ENCODE measurements at regions not wholly inside any gene's neighbourhood (a gene's known extent, or its start where the extent isn't known, plus 50 kb on each side); places are given as distances from the start of the nearest gene placed in this dataset.
A peak's percentile ranks its signal among the peaks of the same experiment; 100 is the strongest.

GRCh38 chr3:73710340-73710739, 85.6 kb upstream of the PDZRN3 start:
- Histone ChIP-seq H3K27me3 (no peaks in the 10 kb centered on the region), H3K4me3 (no peak overlapping the region), H3K27ac (peak overlapping the region in 3 of 4 donors; percentile 5 to 68 (median 66)), H3K36me3 (no peaks in the 10 kb centered on the region), H3K4me1 (peaks cover 0 to 18% (median 3%) of the 10 kb centered on the region in 3 donors), H3K9me3 (no peaks in the 10 kb centered on the region)
- no peak for TF ChIP-seq POLR2A (IDR thresholded peaks at IDR 0.05)
- TF ChIP-seq CTCF (IDR thresholded peaks at IDR 0.05) = no peak
- intact Hi-C loops (cut with DNase I) = loop anchor here (10.0 kb wide), 1 partner anchor 86 kb away; the partner anchor contains the start of gene PDZRN3
- no peak for DNase-seq
- WGBS, 2 donors = 25 to 47% methylated on average over 1 of the region's 1 CpG

- DNase-seq = no peak
- TF ChIP-seq CTCF (IDR thresholded peaks at IDR 0.05) (no peak), POLR2A (IDR thresholded peaks at IDR 0.05) (no peak)
- 67 to 88% methylated on average over 1 of the region's 1 CpG for WGBS, 2 donors
- no peaks in the 10 kb centered on the region for H3K9me3 ChIP-seq
- H3K36me3 ChIP-seq = no peaks in the 10 kb centered on the region
- no peaks in the 10 kb centered on the region for H3K27me3 ChIP-seq
- H3K4me1 ChIP-seq = peaks cover 0 to 21% (median 4%) of the 10 kb centered on the region in 3 donors
- intact Hi-C loops (cut with DNase I) = loop anchor here (10.0 kb wide), 1 partner anchor 85 kb away; the partner anchor contains the start of gene PDZRN3
- H3K27ac ChIP-seq = peak overlapping the region in 2 of 4 donors; percentile 66 to 68
- H3K4me3 ChIP-seq = no peak overlapping the region
Observed at GRCh38 chr3:73709712-73710111, 85.0 kb upstream of the PDZRN3 start.

GRCh38 chr3:73708956-73709355, 84.2 kb upstream of the PDZRN3 start:
- H3K9me3 ChIP-seq = no peaks in the 10 kb centered on the region
- no peaks in the 10 kb centered on the region for H3K36me3 ChIP-seq
- WGBS, 2 donors = 70 to 73% methylated on average over 2 of the region's 2 CpGs
- no peaks in the 10 kb centered on the region for H3K27me3 ChIP-seq
- H3K27ac ChIP-seq = peak overlapping the region in 2 of 4 donors; percentile 66 to 68
- H3K4me3 ChIP-seq = no peak overlapping the region
- intact Hi-C loops (cut with DNase I) = no loop called here
- H3K4me1 ChIP-seq = peaks cover 0 to 27% (median 9%) of the 10 kb centered on the region in 3 donors
- TF ChIP-seq POLR2A (IDR thresholded peaks at IDR 0.05) (no peak), CTCF (IDR thresholded peaks at IDR 0.05) (no peak)
- no peak for DNase-seq

DNA sequence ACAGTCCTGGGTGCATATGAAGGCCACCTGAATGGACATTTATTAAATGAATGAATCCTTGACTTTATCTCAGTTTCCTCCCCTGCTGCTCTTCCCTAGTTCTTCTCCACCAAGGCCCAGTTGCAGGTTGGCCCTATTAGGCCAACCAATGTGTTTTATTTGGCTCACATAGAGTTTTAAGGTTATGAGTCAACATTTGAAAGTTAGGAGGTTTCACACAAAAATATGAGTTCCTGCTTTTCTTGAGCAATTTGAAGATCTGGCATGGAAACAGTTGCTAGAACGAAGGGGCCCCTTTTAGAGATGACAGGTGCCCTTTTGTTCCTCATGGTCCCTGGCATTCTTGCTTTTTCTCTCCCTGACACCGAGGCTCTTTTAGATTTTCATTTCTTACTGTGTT, 83.0 kb upstream of the PDZRN3 start:
- no peaks in the 10 kb centered on the region for H3K27me3 ChIP-seq
- no peak overlapping the region for H3K27ac ChIP-seq
- no peak overlapping the region for H3K4me3 ChIP-seq
- no peak for TF ChIP-seq POLR2A (IDR thresholded peaks at IDR 0.05)
- no peak for TF ChIP-seq CTCF (IDR thresholded peaks at IDR 0.05)
- intact Hi-C loops (cut with DNase I) = no loop called here
- no peaks in the 10 kb centered on the region for H3K36me3 ChIP-seq
- H3K4me1 ChIP-seq = peaks cover 0 to 27% (median 9%) of the 10 kb centered on the region in 3 donors
- no peak for DNase-seq
- no peaks in the 10 kb centered on the region for H3K9me3 ChIP-seq
- 66 to 69% methylated on average over 2 of the region's 2 CpGs for WGBS, 2 donors

DNA sequence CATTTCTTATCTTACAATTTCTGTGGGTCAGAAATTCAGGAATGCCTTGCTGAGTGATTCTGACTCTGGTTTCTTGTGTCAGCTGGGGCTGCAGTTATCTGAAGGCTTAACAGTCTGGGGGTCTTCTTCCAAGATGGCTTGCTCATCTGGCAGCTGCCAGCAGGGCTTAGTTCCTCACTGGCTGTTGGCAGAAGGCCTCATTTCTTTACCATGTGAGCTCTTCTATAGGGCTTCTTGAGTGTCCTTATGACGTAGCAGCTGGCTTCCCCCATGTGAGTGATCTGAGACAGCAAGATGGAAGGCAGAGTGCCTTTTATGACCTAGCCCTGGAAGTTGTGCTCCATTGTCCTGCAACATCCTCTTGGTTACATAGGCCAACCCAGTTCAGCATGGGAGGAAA, 82.0 kb upstream of the PDZRN3 start:
- no peak overlapping the region for H3K4me3 ChIP-seq
- no peak for DNase-seq
- TF ChIP-seq POLR2A (IDR thresholded peaks at IDR 0.05) (no peak), CTCF (IDR thresholded peaks at IDR 0.05) (no peak)
- peaks cover 0 to 27% (median 9%) of the 10 kb centered on the region in 3 donors for H3K4me1 ChIP-seq
- H3K36me3 ChIP-seq = no peaks in the 10 kb centered on the region
- no peaks in the 10 kb centered on the region for H3K27me3 ChIP-seq
- WGBS, 2 donors = 100% methylated on average over 1 of the region's 1 CpG; no CpG with 5 or more reads in 1 of the 2 donors
- intact Hi-C loops (cut with DNase I) = no loop called here
- H3K9me3 ChIP-seq = no peaks in the 10 kb centered on the region
- peak overlapping the region in 3 of 4 donors; percentile 13 to 25 (median 22) for H3K27ac ChIP-seq

Measured in esophagus squamous epithelium (tissue), 5 donors.